Calu3 (cell line): ENCODE measurements at regions not wholly inside any gene's neighbourhood (a gene's known extent, or its start where the extent isn't known, plus 50 kb on each side); places are given as distances from the start of the nearest gene placed in this dataset.

Experiments used
- BruUV-seq: library from RNA; stranded (reverse); fragments of 400-500 nt; replicated peaks from 2 replicates; lab custom pipeline; 2021; lab: Mats Ljungman, UMichigan
- CTCF ChIA-PET: fragments of 300-600 bp; sonication (Branson Sonifier 250); formaldehyde crosslinking; loops from one replicate; lab custom pipeline; 2022; ENCODE audit warnings: antibody characterized with exemption; lab: Charles Lee
- DNase-seq: peaks from one replicate; pipeline ENCODE4 v3.0.0; 2022
- H3K27ac Mint-ChIP-seq: one replicate; pipeline ENCODE4 v1.8.0; 2022; ENCODE audit warnings: mixed read lengths; ENCODE audit not compliant: unreplicated experiment
- H3K27me3 Mint-ChIP-seq: one replicate; pipeline ENCODE4 v1.8.0; 2022; ENCODE audit warnings: mixed read lengths; ENCODE audit not compliant: unreplicated experiment
- H3K36me3 Mint-ChIP-seq: one replicate; pipeline ENCODE4 v1.8.0; 2022; ENCODE audit warnings: mild to moderate bottlenecking, moderate library complexity, mixed read lengths; ENCODE audit not compliant: insufficient read depth, unreplicated experiment
- H3K4me1 Mint-ChIP-seq: one replicate; pipeline ENCODE4 v1.8.0; 2022; ENCODE audit warnings: mild to moderate bottlenecking, low read depth, mixed read lengths; ENCODE audit not compliant: unreplicated experiment
- H3K4me3 Mint-ChIP-seq: one replicate; pipeline ENCODE4 v1.8.0; 2022; ENCODE audit warnings: mild to moderate bottlenecking, low read depth, moderate library complexity, mixed read lengths; ENCODE audit not compliant: unreplicated experiment
- H3K9me3 Mint-ChIP-seq: one replicate; pipeline ENCODE4 v1.8.0; 2022; ENCODE audit warnings: low read depth, mixed read lengths; ENCODE audit not compliant: unreplicated experiment
- intact Hi-C: fragments of 100-400 bp; cut with micrococcal nuclease; formaldehyde crosslinking; loops from one replicate; pipeline ENCODE4 v1.10.0; 2022; ENCODE audit not compliant: unreplicated experiment
- TF ChIP-seq, protein P1 (sequence below): fragments of 200-600 bp; IDR thresholded peaks from one replicate; pipeline ENCODE4 v1.8.0; 2022; ENCODE audit warnings: antibody characterized with exemption; ENCODE audit not compliant: unreplicated experiment

DNA sequence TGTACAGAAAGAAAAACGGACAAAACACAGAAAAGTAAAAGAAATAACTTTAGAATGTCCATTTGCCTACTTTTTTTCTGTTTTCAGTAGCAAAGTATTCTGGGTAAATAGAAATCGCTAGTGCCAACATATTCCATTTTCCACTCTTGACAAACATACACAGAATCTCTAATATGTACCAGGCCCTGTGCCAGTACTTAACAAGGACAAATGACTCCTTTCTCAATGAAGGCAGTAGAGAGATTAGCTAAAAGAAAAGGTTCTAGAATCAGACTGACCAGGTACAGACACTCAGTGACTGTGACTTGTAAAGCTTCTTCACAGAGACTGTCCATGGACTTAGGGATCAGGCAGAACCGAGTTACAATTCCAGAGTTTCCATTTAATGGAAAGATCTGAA is 165.8 kb upstream of the STAC start:
- Mint-ChIP-seq H3K27ac (no peak overlapping the region), H3K4me3 (no peak overlapping the region), H3K36me3 (no peaks in the 10 kb centered on the region), H3K27me3 (no peaks in the 10 kb centered on the region), H3K9me3 (no peaks in the 10 kb centered on the region), H3K4me1 (no peaks in the 10 kb centered on the region)
- CTCF ChIA-PET: no interaction called here
- TF ChIP-seq, protein P1, sequence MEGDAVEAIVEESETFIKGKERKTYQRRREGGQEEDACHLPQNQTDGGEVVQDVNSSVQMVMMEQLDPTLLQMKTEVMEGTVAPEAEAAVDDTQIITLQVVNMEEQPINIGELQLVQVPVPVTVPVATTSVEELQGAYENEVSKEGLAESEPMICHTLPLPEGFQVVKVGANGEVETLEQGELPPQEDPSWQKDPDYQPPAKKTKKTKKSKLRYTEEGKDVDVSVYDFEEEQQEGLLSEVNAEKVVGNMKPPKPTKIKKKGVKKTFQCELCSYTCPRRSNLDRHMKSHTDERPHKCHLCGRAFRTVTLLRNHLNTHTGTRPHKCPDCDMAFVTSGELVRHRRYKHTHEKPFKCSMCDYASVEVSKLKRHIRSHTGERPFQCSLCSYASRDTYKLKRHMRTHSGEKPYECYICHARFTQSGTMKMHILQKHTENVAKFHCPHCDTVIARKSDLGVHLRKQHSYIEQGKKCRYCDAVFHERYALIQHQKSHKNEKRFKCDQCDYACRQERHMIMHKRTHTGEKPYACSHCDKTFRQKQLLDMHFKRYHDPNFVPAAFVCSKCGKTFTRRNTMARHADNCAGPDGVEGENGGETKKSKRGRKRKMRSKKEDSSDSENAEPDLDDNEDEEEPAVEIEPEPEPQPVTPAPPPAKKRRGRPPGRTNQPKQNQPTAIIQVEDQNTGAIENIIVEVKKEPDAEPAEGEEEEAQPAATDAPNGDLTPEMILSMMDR: no peak
- intact Hi-C loops: loop anchor here (5.0 kb wide), 1 partner anchor 488 kb away; no protein-coding TSS in a partner anchor
- no TSS peak for BruUV-seq
- DNase-seq: no peak

DNA sequence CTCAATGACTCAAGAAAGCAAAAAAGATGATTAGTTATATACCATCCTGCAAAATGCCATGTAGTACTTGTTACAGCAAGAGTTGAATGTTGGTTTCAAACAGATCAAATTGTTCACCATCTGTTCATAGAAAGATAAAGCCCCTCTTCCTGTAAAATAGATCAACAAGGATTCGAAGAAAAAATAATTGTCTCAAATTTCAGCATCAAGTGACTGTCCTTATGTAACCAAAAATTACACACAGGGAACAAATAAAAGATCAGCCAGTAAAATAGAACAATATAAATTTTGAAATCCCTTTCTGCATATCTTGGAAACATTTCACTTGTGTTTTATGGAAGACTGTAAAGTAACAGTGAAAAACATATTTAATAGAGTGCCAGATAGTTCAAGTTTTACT is 165.1 kb upstream of the STAC start:
- TF ChIP-seq, protein P1: no peak
- no peaks in the 10 kb centered on the region for H3K9me3 Mint-ChIP-seq
- H3K4me1 Mint-ChIP-seq: no peaks in the 10 kb centered on the region
- CTCF ChIA-PET: no interaction called here
- no peaks in the 10 kb centered on the region for H3K36me3 Mint-ChIP-seq
- no peak overlapping the region for H3K4me3 Mint-ChIP-seq
- no peak overlapping the region for H3K27ac Mint-ChIP-seq
- intact Hi-C loops: no loop called here
- H3K27me3 Mint-ChIP-seq: no peaks in the 10 kb centered on the region
- no TSS peak for BruUV-seq
- no peak for DNase-seq

DNA sequence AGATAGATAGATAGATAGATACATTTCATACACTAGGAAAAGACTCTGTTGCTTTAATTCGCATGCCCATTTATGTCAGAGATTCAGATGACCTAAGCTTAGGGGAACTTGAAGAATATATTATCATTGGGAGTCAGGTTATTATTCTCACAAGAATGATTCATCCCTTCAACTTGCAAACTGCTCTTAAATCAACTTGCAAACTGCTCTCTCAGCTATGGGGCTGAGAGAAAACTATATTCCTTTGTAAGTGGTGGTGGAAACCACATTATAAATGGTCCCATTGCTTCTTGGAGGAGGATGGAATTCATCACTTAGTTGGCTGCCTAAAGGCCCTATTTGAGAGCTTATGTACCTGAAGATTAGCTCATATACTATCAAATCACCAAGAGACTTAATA is 160.9 kb upstream of the STAC start:
- BruUV-seq: no TSS peak
- Mint-ChIP-seq H3K27ac (no peak overlapping the region), H3K27me3 (no peaks in the 10 kb centered on the region), H3K36me3 (no peaks in the 10 kb centered on the region), H3K9me3 (no peaks in the 10 kb centered on the region), H3K4me3 (no peak overlapping the region), H3K4me1 (no peaks in the 10 kb centered on the region)
- TF ChIP-seq, protein P1: no peak
- no peak for DNase-seq
- intact Hi-C loops: no loop called here
- CTCF ChIA-PET: no interaction called here

DNA sequence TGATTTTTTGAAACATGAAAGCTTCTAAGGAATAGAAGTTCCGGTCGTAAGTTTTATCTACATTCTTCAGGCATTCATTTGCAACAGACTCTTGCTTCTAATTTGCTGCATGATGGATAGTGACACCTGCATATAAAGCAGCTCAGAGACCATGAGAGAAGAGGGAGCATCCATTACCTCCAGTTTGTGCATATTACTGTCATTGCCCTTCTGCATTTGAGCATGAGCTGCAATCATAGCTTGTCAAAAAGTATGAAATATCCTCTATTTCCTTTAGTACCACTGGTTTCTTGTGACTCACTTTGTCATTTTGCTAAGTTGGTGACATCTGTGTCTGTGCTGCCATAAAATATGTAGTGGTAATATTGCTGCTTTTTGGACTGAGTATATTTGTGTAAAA is 160.1 kb upstream of the STAC start:
- Mint-ChIP-seq H3K4me3 (no peak overlapping the region), H3K27ac (no peak overlapping the region)

More for the DNA sequence above, 160.1 kb upstream of the STAC start:
- CTCF ChIA-PET: no interaction called here
- intact Hi-C loops: no loop called here
- TF ChIP-seq, protein P1: no peak
- BruUV-seq: no TSS peak
- DNase-seq: no peak
- Mint-ChIP-seq H3K36me3 (no peaks in the 10 kb centered on the region), H3K9me3 (no peaks in the 10 kb centered on the region), H3K27me3 (no peaks in the 10 kb centered on the region), H3K4me1 (no peaks in the 10 kb centered on the region)
